NCI-H1694 (cell line): ENCODE measurements at regions not wholly inside any gene's neighbourhood (a gene's known extent, or its start where the extent isn't known, plus 50 kb on each side); places are given as distances from the start of the nearest gene placed in this dataset.

Source experiments
- DNase-seq: peaks from one replicate; lab custom pipeline; 2025; lab: John Stamatoyannopoulos, UW

GRCh38 chr1:43065616-43066399 lies 106.3 kb downstream of the EBNA1BP2 start:
- no peak for DNase-seq

DNA sequence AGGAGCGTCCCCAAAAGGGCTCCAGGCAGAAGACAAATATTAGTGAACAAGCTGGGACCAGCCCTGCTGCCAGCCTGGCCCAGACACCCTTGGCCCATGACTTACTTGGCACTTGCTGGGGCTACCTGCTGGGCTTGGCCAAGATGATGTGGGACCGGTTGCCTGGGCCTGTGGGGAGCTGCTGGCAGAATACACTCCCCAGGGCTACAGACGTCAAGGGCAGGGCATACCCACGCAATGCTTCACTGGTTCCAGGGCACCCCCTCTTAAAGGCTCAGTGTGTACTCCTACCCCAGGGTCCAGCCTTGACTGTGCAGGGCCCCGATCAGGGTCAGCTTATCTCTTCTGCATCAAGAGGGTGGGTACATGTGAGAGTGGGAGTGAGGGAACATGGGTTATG lies 106.5 kb upstream of the SLC2A1 start:
- no peak for DNase-seq

DNA sequence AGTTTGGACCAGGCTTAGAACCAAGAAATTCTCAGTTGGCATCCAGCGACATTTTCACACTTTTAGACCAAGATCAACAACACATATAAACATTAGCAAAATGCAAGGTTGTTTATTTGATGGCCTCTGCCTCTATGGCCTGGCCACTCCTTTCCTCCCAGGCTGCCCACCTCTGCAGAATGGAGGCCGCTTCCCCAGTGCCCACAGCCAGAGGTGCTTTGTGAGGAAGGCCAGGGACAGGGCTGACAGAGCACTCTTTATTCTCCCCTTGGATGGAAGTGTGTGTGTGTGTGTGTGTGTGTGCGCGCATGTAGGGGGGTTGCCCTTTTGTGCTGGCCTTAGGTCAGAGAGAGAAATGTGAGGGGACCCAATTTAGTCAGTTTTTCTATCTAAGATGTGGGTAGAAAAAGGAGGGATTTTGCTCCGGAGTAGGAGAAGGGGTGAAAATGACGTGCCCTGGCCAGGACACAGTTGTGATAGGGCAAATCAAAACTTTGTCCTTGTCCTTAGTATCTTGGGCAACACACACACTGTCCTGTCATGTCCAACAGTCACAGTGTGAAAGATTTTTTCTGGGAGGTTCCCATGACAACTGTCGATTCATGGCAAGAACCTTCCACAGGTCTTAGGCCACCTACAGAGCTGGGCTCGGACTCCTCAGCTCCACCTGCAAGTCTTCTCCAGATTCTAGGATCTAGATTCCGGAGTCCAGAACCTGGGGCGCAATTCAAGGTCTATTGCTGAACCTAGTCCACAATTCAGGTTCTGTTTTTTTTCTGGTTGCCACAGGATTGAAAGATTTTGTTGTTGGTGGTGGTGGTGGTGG lies 104.9 kb upstream of the SLC2A1 start:
- no peak for DNase-seq

- DNase-seq, result peak; percentile 80
These were observed 103.9 kb upstream of the SLC2A1 start for GRCh38 chr1:43062527-43063095.

DNA sequence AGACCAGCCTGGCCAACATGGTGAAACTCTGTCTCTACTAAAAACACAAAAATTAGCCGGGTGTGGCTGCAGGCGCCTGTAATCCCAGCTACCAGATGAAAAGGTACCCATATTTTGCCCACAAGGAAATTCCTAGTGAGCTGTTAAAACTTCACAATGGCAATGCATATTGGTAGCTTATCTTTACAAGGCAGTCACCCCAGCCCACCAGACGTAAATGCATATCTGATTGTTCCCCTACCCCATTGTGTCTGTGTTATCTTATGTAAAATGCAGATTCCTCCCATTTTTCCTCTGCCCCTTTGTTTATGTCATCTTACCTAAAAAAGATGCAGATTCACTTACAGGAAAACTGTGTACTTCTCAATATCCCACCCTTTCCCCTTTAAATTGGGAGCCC lies 103.1 kb upstream of the SLC2A1 start:
- no peak for DNase-seq

DNA sequence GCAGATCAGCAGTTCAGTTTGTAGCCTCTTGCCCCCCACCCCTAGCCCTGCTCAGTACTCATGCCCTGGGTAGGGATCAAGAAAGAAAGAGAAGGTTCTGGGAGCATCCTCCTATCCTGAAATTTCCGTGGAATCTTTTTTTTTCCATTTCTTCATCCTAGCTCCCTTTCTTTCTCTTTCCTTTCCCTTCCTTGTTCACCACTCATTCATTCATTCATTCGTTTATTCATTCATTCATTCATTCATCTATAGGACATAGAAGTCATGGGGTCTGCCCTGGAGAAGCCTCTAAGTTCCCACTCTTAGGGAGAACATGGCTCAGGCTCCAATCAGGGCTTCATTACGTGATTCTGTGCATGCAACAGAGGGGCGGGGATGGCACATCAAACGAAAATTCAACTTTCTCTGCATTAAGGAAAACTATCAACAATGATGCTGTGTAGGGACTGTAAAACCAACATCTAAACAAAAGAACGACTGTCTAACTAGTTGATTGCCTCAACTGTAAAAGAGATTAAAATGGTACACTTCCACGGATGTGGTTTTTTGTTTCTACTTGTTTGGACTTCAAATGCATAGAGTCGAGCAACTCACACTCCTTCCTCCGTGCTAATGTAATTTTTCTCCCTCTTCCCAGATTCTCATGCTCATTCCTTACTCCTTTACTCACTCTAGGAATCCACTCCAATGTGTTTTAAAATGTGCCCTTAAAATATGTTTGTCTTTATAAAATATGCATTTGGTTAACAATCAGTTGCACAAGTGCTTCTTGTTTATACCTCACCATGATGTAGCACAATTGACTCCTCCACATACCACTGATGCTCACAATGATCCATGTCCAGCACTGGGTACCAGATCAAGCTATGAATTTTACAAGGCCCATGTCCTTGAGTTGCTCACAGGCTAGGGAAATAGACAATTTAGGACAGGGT lies 101.2 kb upstream of the SLC2A1 start:
- no peak for DNase-seq

DNA sequence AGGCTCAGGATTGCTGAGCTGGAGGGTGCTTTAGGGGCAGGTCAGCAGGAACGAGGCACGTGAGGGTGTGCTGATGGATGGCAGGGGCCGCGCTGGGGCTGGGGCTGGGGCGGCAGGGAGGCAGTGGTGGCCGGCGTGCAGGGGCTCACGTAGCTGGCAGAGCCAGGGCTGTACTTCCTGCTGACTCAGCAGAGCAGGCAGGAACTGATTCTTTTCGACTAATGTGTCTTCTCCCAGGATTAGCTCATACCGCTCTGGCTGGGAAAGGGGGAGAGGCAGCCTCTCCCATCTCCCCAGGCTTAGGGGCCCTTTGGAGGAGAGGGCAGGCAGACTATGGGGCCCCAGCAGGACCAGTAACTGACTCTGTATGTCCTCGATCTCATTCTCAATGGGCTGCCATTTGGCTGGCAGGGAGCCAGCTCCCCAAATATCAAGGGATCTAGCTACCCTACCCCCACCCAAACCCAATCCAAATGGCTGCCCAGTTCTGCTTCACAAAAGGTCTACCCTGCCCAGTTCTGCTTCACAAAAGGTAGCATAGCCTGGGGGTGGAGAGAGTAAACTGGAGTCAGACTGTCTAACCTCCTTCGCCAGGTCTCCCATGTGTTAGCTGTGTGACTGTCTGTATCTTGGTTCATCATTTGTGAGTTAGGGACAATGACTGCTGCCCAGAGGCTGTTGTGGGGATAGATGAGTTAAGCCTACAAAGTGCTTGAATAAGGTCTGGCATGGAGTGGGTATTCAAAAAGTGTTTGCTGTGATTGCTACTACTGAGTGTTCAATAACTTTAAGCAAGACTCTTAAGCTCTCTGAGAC lies 100.1 kb upstream of the SLC2A1 start:
- no peak for DNase-seq

- DNase-seq, result no peak
These were observed 99.4 kb upstream of the SLC2A1 start for GRCh38 chr1:43058056-43058455.

GRCh38 chr1:43057567-43057966 lies 98.9 kb upstream of the SLC2A1 start:
- no peak for DNase-seq

DNA sequence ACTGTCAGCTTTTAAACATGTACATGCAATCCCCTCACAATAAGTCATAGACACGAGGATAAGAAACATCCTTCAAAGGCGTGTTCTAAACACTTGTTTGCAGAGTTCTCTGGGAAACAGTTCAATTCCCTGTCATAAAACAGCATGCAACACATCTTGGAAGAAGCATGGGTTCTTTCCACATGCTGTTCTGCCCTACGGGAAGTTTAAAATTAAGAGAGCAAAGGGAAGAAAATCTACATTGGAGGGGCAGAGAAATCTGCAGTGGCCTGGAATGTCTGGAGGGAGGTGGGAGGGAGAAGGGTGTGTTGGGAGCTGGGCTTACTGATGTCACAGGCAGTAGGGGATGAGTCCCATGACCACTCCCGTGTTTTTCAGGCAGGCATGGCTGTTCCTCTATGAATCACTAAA lies 98.3 kb upstream of the SLC2A1 start:
- no peak for DNase-seq

DNA sequence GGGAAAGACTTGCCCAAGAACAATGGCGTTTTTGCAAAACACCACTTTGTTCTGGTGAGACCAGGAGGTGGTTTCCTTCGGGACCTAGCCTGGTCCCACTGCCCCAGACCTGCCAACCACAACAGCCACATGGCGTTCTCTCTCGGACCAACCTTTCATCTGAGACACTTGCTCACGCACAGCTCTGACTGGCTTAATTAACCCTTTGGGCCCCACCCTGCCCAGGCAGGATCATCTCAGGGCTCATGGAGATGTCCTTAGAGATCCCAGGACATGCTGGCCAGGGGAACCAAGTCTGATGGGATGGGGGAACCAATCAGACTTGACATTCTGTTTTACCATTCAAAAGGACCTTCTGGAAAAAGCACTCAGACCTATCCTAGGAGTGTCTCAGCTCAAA lies 97.8 kb upstream of the SLC2A1 start:
- no peak for DNase-seq

DNA sequence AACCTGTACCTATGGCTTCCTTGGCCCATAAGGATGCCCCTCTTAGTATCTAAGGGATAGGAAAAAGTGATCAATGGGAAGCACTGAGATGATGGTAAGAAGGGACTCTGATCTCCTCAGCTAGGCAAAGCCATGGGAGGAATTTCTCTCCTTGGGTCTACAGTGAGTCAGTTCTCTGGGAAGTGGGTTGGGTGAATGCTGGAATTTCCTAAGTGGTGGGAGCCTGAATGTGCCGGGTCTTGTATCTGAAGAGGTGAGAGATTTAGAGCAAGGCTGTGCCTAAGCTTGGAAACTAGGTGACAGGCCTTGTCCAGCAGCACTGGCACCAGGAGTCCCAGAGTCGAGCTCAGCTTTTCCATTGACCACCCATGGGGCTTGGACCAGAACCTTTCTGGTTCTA lies 96.3 kb upstream of the SLC2A1 start:
- no peak for DNase-seq

DNA sequence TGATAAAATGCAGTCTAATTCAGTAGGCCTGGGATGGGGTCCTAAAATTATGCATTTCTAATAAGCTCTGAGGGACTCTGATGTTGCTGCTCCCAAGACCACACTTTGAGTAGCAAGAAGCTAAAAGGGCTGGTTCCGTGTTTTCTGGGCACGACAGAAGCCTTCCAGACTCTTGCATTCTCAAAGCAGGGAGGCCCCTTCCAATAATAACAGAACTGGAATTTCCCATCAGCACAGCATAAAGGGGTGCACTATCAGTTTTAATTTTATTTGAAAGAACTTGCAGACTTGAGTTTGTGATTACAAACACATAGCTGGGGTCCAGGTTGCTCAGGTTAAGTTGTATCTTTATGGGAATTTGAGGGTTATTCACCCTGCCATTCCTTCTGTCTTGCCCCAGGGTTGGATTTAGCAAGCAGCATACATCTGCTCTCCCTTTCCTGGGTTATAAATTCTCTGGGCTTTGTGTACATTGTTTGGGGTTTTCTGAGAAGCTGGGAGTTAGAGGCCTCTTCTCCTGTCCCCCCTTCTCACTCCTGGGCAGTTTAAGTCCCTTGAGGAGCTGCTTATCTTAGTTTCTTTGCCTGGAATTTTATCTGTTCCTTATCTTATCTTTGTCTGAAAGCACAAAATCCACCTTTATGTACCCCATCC lies 94.2 kb upstream of the SLC2A1 start:
- DNase-seq, result no peak

DNA sequence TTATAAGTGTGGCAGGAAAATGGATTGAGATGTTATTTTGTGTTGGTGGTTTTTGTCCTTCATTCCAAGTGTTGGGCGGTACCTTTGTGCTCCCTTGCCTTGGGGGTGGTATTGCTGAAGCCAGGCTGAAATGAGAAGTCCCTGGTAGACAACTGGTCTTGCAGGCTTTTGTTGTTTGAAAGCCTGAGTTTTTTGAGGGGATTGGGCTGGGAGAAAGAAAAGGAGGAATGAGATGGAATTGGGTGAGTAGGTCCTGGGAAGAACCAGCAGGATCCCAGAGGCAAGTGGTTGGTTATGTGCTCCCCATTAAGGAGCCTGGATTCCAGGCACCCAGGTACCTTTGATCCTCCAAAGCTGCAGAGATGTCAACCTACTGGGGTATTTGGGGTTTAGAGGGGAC lies 93.7 kb upstream of the SLC2A1 start:
- DNase-seq, result no peak

GRCh38 chr1:43049481-43049880 lies 90.8 kb upstream of the SLC2A1 start:
- DNase-seq, result no peak

GRCh38 chr1:43048601-43049011 lies 89.9 kb upstream of the SLC2A1 start:
- DNase-seq, result no peak

GRCh38 chr1:43047135-43047534 lies 88.5 kb upstream of the SLC2A1 start:
- DNase-seq, result no peak

- DNase-seq, result no peak
These were observed 86.1 kb upstream of the SLC2A1 start for GRCh38 chr1:43044572-43045361.

DNA sequence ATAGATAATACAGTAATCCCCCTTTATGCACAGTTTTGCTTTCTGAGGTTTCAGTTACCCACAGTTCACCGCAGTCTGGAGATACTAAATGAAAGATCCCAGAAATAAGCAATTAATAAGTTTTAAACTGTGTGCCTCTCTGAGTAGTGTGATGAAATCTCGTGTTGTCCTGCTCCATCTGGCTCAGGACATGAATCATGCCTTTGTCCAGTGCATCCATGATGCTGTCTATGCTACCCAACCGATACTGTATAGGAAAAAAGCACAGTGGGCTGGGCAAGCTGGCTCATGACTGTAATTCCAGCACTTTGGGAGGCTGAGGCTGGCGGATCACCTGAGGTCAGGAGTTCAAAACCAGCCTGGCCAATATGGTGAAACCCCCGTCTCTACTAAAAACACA lies 85.0 kb upstream of the SLC2A1 start:
- no peak for DNase-seq
